Head of caudate nucleus (tissue), 42 donors: ENCODE measurements at regions not wholly inside any gene's neighbourhood (a gene's known extent, or its start where the extent isn't known, plus 50 kb on each side); places are given as distances from the start of the nearest gene placed in this dataset.

Experiments
- DNase-seq, 42 donors: peaks; one replicate each; pipeline versions ENCODE4 v3.0.0 to v3.0.0-alpha.2; 2020 to 2021; ENCODE audit warnings: mixed read lengths in 7 of 42
- intact Hi-C: fragments of 100-400 bp; cut with DNase I; formaldehyde crosslinking; loops from one replicate; pipeline ENCODE4 v1.15.0; 2022

DNA sequence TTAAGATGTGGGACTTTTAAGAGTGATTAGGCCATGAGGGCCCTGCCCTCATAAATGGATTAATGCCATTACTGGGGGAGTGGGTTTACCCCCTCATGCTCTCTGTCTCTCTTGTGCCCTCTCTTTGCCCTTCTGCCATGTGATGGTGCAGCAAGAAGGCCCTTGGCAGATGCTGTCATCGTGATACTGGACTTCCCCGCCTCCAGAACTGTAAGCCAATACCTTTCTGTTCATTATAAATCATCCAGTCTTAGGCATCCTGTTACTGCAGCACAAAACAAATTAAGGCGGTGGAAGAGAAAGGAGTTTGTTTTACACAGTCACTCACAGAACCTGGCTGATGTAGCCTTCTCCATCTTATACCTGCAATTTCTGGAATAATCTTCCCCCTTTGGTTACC is 360.3 kb upstream of the TBL1XR1 start:
- DNase-seq, result no peak

DNA sequence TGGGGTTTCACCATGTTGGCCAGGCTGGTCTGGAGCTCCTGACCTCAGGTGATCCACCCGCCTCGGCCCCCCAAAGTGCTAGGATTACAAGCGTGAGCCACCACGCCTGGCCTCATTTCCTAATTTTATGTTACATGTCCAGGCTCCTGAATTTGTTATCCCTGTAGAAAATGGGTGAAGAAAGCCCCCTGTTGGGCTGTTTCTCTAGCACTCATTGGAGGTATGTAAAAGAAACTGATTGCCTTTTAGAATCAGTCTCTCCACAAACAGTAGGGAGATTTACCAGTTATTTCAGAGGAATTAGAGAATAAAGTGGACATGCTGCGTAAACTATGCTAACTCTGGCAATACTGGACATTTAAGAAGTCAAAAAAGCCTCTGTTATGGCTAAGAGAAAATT is 364.1 kb upstream of the TBL1XR1 start:
- intact Hi-C loops, result no loop called here
- DNase-seq, result no peak

More for the DNA sequence above, 360.3 kb upstream of the TBL1XR1 start:
- intact Hi-C loops, result no loop called here

DNA sequence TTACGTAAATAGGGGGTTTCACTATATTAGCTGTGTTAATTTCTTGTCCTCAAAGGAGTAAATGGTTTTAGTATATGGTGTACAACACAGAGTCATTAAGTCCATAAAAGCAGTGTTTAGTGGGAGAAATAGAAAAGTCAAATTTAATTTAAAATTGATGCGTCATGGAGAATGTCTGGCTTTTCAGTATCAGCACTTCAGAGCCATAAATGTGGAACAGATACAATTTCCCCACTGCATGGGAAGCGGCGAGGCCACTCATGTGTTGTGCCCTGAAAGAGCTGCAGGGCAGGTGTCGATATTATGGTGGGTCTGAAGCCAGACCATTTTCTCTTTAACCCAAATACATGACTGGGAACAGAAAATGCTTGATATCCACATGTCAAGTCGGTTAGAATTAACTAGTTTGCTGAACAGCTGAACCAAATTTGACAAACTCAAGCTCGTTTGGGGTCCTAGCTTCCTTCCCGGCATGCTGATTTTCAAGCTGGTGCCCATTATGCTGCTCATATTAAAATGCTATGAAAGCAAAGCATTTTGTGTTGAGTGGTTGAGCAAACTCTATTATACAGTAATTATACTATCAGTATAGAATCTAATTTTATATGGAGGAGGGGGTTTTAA is 364.6 kb upstream of the TBL1XR1 start:
- DNase-seq, result no peak
- intact Hi-C loops, result no loop called here

DNA sequence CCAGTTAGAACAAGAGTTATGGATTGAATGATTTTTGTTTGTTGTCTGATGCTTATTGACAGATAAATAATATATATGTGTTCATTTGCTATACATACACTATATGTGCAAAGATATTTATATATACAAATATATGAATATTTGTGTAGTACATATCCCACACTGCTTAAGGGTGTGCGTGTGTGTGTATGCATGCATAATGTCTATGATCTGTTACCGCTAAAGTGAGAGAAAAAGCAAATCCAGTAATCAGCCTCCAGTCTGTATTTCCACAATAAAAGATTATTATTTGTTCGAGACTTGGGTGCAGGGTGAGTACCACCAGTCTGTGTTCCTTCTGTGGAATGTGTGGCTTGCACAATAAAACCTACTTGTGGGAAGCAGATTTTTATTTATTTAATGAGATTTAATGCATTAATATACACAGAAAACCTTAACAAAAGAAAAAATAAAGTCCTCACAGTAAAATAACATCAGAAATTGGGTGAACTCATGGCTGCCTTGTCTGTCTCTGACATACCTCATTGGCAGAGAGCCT is 366.0 kb upstream of the TBL1XR1 start:
- intact Hi-C loops, result no loop called here
- DNase-seq, result no peak

DNA sequence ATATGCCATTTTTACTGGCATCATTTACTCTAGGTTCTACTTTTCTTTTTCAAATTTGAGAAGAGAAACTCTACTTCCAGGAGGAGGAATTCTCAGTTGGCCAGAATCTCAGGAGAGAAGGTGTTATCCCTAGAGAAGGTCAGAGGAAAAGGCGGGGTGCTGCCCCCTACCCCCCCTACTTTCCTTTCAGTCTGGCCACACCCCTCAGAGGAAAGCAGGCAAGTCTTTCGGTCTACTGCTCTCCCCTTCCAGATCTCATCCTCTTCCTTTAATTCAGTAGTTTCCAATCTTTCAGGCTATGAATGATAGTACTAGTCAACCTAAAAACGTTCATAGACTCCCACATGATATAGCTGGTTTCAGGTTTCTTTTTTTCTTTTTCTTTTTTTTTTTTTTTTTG is 366.5 kb upstream of the TBL1XR1 start:
- intact Hi-C loops, result no loop called here
- no peak for DNase-seq

DNA sequence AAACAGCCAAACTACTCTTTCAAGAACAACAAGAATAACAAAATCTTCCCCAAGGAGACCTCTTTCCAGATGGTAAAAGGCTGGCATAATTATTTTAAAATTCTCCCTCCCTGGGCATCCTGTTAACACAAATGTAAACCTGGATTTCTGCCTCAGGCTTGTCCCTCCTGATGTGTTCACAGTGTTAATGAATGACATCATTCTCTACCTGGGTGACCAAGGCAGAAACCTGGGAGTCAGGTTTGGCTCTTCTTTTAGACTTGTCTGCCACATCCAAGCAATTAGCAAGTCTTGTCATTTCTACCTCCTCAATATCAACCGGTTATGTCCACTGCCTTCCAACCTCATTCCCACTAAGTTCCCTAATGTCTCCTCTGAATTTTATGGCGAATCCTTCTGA is 368.7 kb upstream of the TBL1XR1 start:
- intact Hi-C loops, result no loop called here
- DNase-seq, result no peak

DNA sequence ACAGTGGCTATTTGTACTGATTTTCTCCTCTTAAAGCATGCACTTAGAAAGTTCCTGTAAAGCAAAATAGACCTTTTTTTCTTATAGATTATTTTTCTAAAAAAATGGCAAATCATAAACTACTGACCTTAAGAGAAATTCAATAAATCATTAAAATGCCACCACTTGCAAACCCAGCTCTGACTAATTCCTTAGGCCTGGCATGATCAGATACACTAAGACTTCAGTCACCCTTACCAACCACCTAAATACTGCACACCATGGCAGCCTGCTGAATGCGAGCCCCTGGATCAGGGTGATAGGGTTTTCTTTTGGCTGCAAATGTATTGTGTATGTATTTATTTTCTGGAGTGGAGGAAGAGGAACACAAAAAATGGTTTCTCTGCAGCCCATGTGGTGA is 370.6 kb upstream of the TBL1XR1 start:
- no peak for DNase-seq
- intact Hi-C loops, result no loop called here

DNA sequence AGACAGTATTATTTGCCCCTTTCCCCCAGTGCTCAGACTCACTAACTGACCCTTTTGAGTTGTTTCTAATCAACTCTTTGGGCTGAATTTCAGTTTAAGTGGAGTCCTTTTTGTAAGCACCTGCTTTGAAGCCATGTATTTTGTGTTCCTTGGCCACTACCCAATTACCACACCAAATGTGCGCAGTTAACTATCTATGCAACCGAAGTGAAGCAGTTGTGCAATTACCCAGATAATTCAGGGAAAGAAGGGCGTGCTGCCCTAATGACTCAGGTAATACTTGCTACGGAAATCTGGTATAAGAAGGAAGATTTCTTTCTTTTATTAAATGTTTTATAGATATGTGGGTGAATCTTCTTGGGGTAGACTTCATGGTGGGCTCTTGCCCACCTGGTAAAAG is 371.9 kb upstream of the TBL1XR1 start:
- intact Hi-C loops, result no loop called here
- DNase-seq, result no peak

DNA sequence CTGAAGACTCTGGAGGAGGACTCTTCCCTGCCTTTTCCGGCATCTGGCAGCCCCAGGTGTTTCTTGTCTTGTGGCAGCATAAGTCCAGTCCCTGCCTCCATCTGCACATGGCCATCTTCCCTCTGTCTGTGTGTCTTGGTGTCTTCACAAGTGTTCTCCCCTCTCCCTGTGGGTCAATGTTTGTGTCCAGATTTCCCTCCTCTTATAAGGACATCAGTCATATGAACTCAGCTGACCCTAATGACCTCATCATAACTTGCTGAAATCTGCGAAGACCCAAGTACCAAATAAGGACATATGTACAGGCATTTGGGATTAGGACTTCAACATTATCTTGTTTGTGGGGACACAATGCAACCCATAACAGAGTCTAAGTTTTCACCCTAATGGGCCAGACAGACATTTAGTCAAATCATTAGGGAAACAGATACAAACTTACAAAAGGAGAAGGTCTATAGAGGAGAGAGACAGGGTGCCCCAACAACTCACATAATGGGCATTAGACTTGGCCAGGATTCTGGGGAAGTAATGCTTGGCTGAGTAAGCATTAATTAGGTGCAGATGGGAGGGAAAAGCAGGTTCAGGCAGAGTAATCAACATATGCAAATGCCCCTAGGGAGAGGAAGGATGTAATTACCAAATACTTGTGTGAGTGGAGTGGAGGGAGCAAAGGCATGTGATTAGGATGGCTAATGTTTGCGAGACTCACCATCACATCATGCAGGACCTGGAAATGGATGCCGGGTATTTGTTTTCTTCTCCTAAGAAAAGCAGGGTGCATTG is 372.8 kb upstream of the TBL1XR1 start:
- intact Hi-C loops, result no loop called here
- no peak for DNase-seq

DNA sequence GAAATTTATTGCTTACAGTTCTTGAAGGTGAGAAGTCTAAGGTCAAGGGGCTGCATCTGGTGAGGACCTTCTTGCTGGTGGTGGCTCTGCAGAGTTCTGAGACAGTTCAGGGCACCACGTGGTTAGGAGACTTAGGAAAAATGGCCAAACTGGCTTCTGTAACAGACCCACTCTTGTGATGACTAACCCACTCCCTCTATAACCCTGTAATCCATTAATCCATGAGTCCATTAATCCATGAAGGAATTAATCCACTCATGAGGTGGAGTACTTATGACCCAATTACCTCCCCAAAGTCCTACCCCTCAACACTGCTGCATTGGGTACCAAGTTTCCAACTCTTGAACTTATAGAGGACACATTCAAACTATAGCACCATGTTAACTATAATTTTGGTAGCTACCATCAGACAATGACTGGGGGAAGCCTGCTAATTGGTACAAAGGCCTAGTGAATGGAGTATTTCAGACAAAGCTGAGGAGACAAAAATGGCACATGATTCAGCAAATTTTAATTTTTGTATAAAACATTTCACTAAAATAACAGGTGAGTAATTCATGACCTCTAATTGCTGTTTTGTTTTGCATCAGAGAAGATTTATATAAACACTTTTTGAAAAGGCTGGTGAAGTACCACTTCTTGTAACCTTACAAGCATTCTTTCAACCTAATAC is 374.1 kb upstream of the TBL1XR1 start:
- intact Hi-C loops, result no loop called here
- DNase-seq, result no peak

DNA sequence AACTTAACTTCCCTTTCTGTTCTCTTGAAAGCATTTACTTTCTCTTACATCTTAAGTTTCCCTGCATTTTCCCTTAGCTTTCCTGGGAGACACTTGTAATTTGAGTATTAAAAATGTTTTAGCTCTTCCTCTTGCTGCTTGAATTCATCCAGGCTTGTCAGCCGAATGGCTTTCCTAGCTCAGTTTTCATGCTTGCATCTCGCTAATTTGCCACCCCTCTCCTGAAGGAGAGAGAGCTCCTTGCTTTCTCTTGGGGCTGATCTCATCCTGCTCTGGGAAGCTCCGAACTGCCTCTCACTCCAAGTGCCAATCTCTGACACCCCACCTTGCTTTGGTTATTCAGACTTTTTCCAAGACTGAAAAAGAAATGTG is 374.6 kb upstream of the TBL1XR1 start:
- intact Hi-C loops, result no loop called here

DNA sequence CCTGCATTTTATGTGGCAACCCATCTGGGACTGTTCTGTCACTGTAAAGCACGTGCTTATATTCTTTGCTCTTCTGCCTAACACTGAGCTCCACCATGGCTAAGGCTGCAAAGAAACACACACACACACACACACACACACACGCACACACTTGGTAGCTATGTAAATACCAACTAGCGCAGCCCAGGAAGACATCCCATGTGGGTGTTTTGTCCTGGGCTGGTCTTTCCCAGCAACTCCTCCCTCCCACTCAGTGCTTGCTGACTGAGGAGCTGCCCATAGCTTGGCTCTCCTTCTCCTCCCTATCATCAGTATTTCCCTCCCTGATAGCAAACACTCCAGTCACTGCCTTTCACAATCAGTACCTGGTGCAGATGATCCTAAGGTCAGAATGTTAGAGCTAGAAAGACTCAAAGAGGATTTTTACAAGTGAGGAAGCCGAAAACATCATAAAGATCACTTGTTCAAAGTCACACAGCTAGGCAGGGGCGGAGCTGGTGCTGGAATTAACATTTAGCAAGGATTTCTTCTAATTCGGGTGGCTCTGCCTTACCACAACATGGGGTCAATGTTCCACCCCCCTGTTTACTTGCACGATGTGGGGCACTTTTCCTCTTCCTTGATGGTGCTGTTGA is 377.1 kb upstream of the TBL1XR1 start:
- intact Hi-C loops, result no loop called here
- DNase-seq, result no peak

More for the DNA sequence above, 374.6 kb upstream of the TBL1XR1 start:
- DNase-seq, result no peak

DNA sequence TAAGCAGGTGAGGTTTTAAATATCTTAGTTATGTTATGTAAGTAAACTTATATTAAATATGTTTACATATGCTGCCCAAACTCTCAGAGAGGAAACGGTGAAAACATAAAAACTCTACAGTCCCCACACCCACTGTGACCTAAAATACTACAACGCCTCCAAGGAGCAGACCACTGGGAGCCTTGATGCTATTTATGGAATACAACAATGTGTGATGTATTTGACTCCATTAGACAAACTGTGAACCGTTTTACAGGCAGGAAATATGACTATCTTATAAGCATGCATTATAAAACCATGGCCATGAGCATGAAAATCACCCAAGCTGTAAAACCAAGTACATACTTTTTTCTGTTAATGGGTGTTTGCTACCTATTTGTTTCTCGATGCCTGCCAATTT is 379.5 kb upstream of the TBL1XR1 start:
- intact Hi-C loops, result no loop called here
- no peak for DNase-seq

DNA sequence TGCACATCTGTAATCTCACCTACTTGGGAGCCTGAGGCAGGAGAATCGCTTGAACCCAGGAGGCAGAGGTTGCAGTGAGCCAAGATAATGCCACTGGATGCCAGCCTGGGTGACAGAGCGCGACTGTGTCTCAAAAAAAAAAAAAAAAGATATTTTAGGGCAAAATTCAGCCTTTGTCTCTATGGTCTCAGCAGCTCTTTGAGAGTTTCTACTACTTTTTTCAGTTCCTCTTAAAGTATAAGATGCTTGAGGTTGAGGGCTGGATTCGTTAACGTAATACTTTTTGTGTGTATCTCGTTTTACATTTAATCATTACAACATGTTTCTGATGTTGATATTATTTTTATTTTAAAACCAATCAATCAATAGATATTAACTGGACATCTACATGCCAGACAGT is 381.2 kb upstream of the TBL1XR1 start:
- no peak for DNase-seq
- intact Hi-C loops, result no loop called here

DNA sequence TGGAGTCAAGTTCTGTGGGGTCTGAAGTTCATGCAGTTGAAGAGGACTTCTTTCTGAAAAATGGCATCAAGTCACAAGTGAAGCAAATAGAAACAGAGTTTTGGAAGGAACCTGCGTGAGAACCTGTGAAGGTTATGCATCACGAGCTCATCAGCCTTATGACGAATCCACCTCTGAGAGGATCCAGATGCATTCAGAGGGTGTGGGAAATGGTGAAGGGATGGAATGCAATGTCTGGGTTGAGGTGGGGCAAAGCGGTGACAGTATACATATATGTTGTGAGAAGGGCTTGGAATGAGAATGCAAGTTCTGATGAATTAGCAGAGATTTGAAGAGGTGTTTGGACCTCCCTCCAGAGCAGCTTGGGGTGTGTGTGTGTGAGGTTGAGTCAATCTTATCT is 382.1 kb upstream of the TBL1XR1 start:
- DNase-seq, result no peak
- intact Hi-C loops, result no loop called here

DNA sequence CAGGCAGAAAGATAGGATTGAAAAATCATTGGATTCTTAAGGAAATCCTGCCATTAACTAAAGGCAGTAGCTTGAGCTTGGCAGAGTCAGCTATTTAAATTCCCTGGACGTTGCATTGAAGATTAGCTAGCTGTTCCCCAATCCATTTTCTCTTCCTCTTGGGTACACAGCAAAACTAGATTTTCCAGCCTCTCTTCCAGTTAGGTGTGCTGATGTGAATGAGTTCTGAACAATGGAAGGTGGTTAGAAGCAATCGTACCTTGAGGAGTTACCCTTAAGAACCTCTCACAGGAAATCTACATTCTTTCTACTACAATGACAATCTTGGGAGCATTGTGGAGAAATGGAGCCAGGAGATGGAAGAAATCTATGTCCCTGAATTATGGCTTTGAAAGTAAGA is 383.2 kb upstream of the TBL1XR1 start:
- no peak for DNase-seq
- intact Hi-C loops, result no loop called here

DNA sequence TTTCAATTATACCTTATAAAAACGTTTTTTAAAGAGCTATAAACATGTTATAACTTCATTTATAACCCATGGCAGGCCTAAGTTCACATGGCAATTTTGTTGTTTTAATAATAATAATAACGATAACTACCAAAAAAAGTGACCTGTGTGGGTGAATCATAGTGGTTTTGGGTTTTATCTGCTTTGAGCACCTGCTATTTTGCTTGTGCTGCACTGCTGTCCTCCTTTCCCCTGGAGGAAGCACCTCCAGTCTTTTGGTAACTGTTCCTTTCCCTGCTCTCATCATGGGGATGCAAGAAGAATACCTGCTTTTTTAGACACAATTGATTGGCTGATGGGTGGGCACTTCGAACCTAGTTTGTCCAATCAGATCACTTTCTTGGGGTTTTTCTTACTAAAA is 388.0 kb upstream of the TBL1XR1 start:
- DNase-seq, result no peak
- intact Hi-C loops, result no loop called here

DNA sequence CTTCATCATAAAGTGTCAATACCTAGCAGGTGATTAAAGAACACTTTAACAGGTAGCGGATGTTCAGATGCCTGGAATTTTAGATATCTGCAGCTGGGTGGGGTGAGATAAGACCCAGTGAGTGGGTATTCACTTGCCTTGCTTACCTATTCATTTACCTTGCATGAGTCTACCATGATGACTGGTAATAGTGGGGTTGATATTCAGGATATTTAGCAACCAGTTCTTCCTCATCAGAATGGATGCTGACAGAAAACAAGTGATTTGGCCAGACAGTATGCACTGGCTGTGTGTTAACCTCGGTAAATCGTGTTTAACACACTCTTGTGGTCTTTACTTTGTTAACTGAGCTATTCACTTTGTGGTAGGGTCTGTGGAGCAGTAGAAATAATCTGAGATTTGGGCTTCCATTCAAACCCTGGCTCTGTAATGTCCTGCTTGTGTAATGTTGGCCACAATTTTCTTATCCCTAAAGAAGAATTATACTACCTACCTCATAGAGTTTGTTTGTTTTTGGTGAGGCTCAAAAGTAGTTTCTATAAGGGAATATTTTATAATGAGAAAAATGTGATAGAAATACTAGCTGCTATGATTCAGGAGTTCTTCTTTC is 391.9 kb upstream of the TBL1XR1 start:
- DNase-seq, result no peak
- intact Hi-C loops, result no loop called here

DNA sequence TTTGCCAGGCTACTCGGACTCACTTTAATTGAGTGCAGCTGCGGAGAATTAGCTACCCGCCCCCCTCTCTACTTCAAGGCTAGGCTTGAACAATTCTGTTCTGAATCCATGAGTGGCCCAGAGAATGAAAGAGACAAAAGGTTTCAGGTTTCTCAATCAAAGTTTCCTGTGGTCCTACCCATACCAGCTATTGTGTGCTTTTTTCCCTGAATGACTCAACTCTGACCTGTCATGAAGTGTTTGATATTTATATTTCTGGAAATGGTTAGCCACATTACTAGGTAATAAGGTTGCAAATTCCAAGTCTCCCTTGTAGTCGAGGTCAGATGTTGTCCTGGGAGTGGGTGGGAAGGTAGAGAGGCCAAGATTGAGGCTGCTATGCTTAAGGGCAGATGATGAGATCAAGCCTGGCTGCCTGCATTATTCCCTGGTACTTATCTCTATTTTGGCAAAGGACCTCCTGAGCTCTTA is 392.7 kb upstream of the TBL1XR1 start:
- DNase-seq, result no peak
- intact Hi-C loops, result no loop called here
